Neural cell (in vitro differentiated cells): ENCODE measurements at regions not wholly inside any gene's neighbourhood (a gene's known extent, or its start where the extent isn't known, plus 50 kb on each side); places are given as distances from the start of the nearest gene placed in this dataset.
"Not testable (repeated sequence)": the region's sequence is repeated elsewhere in the genome, so short reads cannot be mapped to it uniquely, and the experiment has no call there.

Experiments used
- CTCF ChIP-seq: fragments of 450-650 bp; IDR thresholded peaks from 2 replicates; pipeline ENCODE4 v1.5.1; 2014; ENCODE audit warnings: antibody characterized with exemption, mild to moderate bottlenecking, moderate library complexity; ENCODE audit not compliant: poor library complexity, severe bottlenecking
- RAD21 ChIP-seq: fragments of 450-650 bp; conservative IDR thresholded peaks from 2 replicates; pipeline ENCODE4 v1.6.1; 2014; ENCODE audit warnings: antibody characterized with exemption, mild to moderate bottlenecking, moderate library complexity
- SMC3 ChIP-seq: fragments of 450-650 bp; conservative IDR thresholded peaks from 2 replicates; pipeline ENCODE4 v1.6.1; 2014; ENCODE audit warnings: antibody characterized with exemption, mild to moderate bottlenecking, moderate library complexity; ENCODE audit not compliant: poor library complexity

GRCh38 chr1:191731608-191732302 lies 426.5 kb upstream of the RGS18 start:
- not testable (repeated sequence) for TF ChIP-seq SMC3, CTCF, RAD21
